ENCODE measurements at regions not wholly inside any gene's neighbourhood (a gene's known extent, or its start where the extent isn't known, plus 50 kb on each side); places are given as distances from the start of the nearest gene placed in this dataset.

DNA sequence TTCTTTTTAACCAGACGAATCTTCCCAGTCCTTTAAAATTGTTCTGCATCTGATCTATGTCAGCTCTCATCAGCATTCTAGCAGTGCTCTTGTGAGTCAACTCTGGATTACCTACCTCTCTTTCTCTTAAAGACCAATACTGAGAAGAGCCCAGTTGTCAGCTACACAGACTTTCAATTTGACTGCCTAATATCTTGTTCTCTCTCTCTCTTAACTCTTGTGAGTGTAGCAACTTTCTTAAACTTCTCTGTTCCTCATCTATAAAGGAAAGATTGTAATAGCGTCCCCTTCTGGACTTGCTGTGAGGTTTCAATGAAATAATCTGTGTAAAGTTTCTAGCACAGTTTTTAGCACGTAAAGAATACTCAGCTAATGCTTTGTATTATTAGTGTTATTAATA lies 499.3 kb upstream of the ADAMTS5 start:
- TF ChIP-seq, protein P1, sequence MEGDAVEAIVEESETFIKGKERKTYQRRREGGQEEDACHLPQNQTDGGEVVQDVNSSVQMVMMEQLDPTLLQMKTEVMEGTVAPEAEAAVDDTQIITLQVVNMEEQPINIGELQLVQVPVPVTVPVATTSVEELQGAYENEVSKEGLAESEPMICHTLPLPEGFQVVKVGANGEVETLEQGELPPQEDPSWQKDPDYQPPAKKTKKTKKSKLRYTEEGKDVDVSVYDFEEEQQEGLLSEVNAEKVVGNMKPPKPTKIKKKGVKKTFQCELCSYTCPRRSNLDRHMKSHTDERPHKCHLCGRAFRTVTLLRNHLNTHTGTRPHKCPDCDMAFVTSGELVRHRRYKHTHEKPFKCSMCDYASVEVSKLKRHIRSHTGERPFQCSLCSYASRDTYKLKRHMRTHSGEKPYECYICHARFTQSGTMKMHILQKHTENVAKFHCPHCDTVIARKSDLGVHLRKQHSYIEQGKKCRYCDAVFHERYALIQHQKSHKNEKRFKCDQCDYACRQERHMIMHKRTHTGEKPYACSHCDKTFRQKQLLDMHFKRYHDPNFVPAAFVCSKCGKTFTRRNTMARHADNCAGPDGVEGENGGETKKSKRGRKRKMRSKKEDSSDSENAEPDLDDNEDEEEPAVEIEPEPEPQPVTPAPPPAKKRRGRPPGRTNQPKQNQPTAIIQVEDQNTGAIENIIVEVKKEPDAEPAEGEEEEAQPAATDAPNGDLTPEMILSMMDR (IDR thresholded peaks at IDR 0.05; ENCODE audit: unreplicated experiment in 3 of 3), result no peak
- peaks cover 6% of the 10 kb centered on the region for H3K4me1 Mint-ChIP-seq
- H3K27ac Mint-ChIP-seq, result no peak overlapping the region
- no peaks in the 10 kb centered on the region for H3K36me3 Mint-ChIP-seq (ENCODE audit: low read depth)
- H3K27me3 Mint-ChIP-seq (ENCODE audit: low read depth), result no peaks in the 10 kb centered on the region
- H3K9me3 Mint-ChIP-seq, result no peaks in the 10 kb centered on the region
- H3K4me3 Mint-ChIP-seq, result no peak overlapping the region

DNA sequence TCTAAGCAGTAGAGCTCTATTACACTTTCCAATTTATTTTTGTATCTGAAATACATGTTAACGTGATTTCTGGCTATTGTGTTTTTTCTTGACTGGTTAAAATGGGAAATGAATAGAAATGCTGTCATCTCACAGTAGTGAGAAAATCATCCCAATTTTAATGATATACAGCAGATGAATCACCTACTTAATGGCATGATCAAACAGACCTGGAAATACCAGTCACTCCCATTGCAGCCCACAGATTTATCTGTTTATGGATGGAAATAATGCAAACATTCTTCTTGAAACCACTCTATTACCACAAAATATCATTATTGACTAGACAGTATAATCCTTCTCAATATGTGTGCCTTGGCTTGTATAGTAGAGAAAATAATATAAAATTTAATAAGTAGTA lies 497.8 kb upstream of the ADAMTS5 start:
- Mint-ChIP-seq H3K4me3 (no peak overlapping the region), H3K27me3 (ENCODE audit: low read depth) (no peaks in the 10 kb centered on the region), H3K4me1 (peaks cover 6% of the 10 kb centered on the region), H3K36me3 (ENCODE audit: low read depth) (no peaks in the 10 kb centered on the region), H3K27ac (no peak overlapping the region), H3K9me3 (no peaks in the 10 kb centered on the region)
- TF ChIP-seq, protein P1 (IDR thresholded peaks at IDR 0.05; ENCODE audit: unreplicated experiment in 3 of 3), result no peak

DNA sequence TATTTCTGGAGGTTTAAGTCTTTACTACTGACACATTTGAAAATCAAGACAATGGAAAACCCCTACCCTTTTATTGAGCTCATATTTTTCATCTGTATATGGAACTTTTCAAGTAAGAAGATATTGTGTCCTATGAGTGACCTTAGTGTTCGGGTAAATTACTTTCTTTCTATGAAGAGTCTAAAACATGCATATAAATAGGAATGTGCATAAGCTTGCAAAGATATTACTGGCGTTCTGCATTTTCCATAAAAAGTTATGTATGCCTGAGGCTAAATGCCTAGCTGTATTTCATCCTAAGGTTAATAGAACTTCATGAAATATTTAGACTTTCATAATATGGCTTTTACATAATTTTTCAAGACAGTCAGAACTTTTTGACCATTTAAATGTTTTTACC lies 495.8 kb upstream of the ADAMTS5 start:
- no peak overlapping the region for H3K4me3 Mint-ChIP-seq
- H3K27ac Mint-ChIP-seq, result no peak overlapping the region
- peaks cover 6% of the 10 kb centered on the region for H3K4me1 Mint-ChIP-seq
- H3K9me3 Mint-ChIP-seq, result no peaks in the 10 kb centered on the region
- no peaks in the 10 kb centered on the region for H3K27me3 Mint-ChIP-seq (ENCODE audit: low read depth)
- H3K36me3 Mint-ChIP-seq (ENCODE audit: low read depth), result no peaks in the 10 kb centered on the region
- TF ChIP-seq, protein P1 (IDR thresholded peaks at IDR 0.05; ENCODE audit: unreplicated experiment in 3 of 3), result no peak

DNA sequence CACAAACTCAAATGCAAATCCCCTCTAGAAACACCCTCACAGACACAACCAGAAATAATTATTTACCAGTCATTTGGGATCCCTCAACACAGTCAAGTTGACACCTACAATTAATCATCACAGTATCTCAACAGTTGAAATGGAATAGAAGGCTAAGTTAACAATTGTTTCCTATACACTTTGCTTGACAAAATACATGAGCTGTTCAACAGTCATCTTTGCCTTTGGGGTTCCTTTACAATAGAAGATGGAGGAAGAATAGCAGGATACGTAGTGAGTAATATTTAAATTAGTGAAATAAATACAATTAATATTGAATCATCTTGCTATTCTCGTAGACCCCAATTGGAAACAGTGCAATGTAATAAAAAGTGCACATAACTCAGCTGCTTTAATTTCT lies 487.3 kb upstream of the ADAMTS5 start:
- Mint-ChIP-seq H3K4me3 (no peak overlapping the region), H3K27ac (no peak overlapping the region), H3K9me3 (no peaks in the 10 kb centered on the region), H3K36me3 (ENCODE audit: low read depth) (no peaks in the 10 kb centered on the region), H3K27me3 (ENCODE audit: low read depth) (no peaks in the 10 kb centered on the region), H3K4me1 (no peaks in the 10 kb centered on the region)
- TF ChIP-seq, protein P1 (IDR thresholded peaks at IDR 0.05; ENCODE audit: unreplicated experiment in 3 of 3), result no peak

DNA sequence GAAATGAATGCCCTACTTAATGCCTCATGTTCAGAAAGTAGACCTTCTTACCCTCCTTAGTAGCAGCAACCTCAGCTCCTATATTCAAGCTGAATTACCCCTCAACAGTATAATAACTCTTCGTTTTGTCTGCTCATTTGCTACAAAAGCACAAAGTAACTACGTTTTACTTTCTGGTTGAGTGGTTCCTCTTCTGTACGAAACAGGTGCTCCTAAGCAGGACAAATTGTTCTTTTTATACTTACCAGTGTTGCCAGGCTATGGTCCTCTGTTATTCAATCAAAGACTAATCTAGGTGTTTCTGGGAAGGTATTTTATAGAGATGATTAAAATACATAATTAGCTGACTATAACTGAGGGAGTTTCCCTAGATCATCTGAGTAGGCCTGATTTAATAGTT lies 484.2 kb upstream of the ADAMTS5 start:
- H3K36me3 Mint-ChIP-seq (ENCODE audit: low read depth), result no peaks in the 10 kb centered on the region
- peaks cover 7% of the 10 kb centered on the region for H3K9me3 Mint-ChIP-seq
- H3K27ac Mint-ChIP-seq, result no peak overlapping the region
- H3K27me3 Mint-ChIP-seq (ENCODE audit: low read depth), result no peaks in the 10 kb centered on the region
- H3K4me1 Mint-ChIP-seq, result peaks cover 16% of the 10 kb centered on the region
- TF ChIP-seq, protein P1 (IDR thresholded peaks at IDR 0.05; ENCODE audit: unreplicated experiment in 3 of 3), result no peak
- no peak overlapping the region for H3K4me3 Mint-ChIP-seq

DNA sequence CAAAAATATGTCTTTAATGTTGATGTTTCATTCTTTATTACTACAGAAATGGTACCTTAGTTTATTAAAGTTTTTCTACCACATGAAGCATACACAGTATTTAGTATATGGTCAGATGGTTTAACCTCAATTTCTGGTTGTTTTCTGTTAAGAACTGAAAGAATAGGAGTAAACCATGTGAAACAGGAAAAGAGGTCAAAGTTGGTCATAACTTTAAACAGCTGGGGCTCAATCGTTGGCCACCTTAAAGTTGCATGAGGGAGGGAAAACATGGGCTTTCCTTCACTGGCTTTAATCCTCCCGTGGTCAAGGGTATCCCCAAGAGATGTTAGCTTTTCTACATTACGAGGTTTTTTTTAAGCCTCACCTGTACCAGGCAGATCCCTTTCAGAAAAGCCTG lies 483.3 kb upstream of the ADAMTS5 start:
- Mint-ChIP-seq H3K36me3 (ENCODE audit: low read depth) (no peaks in the 10 kb centered on the region), H3K4me3 (no peak overlapping the region), H3K27me3 (ENCODE audit: low read depth) (no peaks in the 10 kb centered on the region), H3K9me3 (peaks cover 8% of the 10 kb centered on the region), H3K4me1 (peaks cover 22% of the 10 kb centered on the region), H3K27ac (no peak overlapping the region)
- TF ChIP-seq, protein P1 (IDR thresholded peaks at IDR 0.05; ENCODE audit: unreplicated experiment in 3 of 3), result no peak

Measured in nephron (organoid).